ENCODE measurements at regions not wholly inside any gene's neighbourhood (a gene's known extent, or its start where the extent isn't known, plus 50 kb on each side); places are given as distances from the start of the nearest gene placed in this dataset.

DNA sequence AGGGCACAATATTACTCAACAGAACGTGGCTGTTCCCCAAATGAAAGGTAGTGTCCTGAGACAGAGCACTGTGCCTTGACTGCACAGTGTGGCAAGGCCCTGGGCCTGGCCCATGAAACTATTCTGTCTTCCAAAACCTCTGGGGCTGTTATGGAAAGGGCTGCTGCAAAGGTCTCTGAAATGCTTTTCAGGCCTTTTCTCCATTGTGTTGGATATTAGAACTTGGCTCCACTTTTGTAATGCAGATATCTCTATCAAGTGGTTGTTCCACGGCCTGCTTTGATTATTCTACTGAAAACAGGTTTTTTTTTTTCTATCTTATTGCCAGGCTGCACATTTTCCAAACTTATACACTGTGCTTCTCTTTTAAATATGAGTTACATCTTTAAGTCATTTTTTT lies 777.5 kb upstream of the TYRP1 start:
- H3K27me3 ChIP-seq (ENCODE audit: control insufficient read depth, insufficient read depth, low read length), result no peaks in the 10 kb centered on the region
- H3K4me3 ChIP-seq (ENCODE audit: low read length), result no peak overlapping the region
- H3K9me3 ChIP-seq (ENCODE audit: control insufficient read depth, low read depth, low read length), result no peaks in the 10 kb centered on the region
- H3K4me1 ChIP-seq (ENCODE audit: control insufficient read depth, low read depth, low read length), result peaks cover 16% of the 10 kb centered on the region
- H3K36me3 ChIP-seq (ENCODE audit: control insufficient read depth, low read depth, low read length), result no peaks in the 10 kb centered on the region
- H3K27ac ChIP-seq (ENCODE audit: low read length), result no peak overlapping the region
- no peak overlapping the region for H3K9ac ChIP-seq (ENCODE audit: low read length)

DNA sequence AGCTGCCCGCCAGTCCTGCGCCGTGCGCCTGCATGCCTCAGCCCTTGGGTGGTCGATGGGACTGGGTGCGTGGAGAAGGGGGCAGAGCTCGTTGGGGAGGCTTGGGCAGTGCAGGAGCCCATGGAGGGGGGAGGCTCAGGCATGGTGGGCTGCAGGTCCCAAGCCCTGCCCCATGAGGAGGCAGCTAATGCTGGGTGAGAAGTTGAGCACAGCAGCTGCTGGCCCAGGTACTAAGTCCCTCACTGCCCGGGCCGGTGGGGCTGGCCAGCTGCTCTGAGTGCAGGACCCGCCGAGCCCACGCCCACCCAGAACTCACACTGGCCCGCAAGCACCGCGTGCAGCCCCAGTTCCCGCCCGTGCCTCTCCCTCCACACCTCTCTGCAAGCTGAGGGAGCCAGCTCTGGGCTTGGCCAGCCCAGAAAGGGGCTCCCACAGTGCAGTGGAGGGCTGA lies 764.3 kb upstream of the TYRP1 start:
- no peaks in the 10 kb centered on the region for H3K36me3 ChIP-seq (ENCODE audit: control insufficient read depth, low read depth, low read length)
- no peaks in the 10 kb centered on the region for H3K4me1 ChIP-seq (ENCODE audit: control insufficient read depth, low read depth, low read length)
- no peak overlapping the region for H3K9ac ChIP-seq (ENCODE audit: low read length)
- H3K27ac ChIP-seq (ENCODE audit: low read length), result no peak overlapping the region
- no peak overlapping the region for H3K4me3 ChIP-seq (ENCODE audit: low read length)
- H3K9me3 ChIP-seq (ENCODE audit: control insufficient read depth, low read depth, low read length), result no peaks in the 10 kb centered on the region
- H3K27me3 ChIP-seq (ENCODE audit: control insufficient read depth, insufficient read depth, low read length), result no peaks in the 10 kb centered on the region

DNA sequence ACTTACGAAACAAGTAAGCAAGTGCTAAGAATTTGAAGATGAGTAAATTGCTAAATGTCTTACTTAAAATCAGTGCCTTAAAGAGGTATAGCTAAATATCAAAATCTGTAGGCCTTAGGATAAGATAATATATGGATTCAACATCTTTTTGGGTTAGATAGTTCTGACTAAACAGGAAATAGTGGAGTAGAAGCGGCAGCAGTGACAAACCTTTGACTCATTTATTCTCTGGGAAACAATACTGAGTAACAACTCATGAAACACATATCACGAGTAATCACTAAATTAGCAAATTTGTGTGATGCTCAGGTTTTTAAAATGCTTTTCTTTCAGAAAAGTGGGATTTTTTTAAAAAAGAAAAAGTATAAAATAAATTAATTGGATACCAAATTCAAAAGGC lies 762.1 kb upstream of the TYRP1 start:
- Histone ChIP-seq H3K4me1 (ENCODE audit: control insufficient read depth, low read depth, low read length) (no peaks in the 10 kb centered on the region), H3K9me3 (ENCODE audit: control insufficient read depth, low read depth, low read length) (no peaks in the 10 kb centered on the region), H3K27me3 (ENCODE audit: control insufficient read depth, insufficient read depth, low read length) (no peaks in the 10 kb centered on the region), H3K36me3 (ENCODE audit: control insufficient read depth, low read depth, low read length) (no peaks in the 10 kb centered on the region), H3K4me3 (ENCODE audit: low read length) (no peak overlapping the region), H3K9ac (ENCODE audit: low read length) (no peak overlapping the region), H3K27ac (ENCODE audit: low read length) (no peak overlapping the region)

DNA sequence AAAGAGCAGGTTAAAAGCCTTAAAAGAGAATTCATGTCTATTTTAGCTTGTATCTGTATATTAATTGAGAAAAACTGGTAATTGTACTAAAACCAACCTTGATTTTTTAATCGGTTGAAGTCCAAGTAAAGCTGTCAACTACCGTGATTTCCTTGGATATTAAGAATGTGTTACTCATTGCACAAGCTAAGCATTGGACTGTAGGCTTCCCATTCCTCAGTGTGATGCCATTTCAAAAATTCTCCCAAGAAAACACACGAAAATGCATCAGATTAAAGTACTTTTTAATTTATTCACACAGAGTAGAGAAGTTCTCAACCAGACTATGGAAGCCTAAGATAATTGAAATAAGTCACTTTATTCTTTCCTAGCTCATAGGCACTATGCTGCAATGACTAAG lies 761.4 kb upstream of the TYRP1 start:
- Histone ChIP-seq H3K27me3 (ENCODE audit: control insufficient read depth, insufficient read depth, low read length) (no peaks in the 10 kb centered on the region), H3K9me3 (ENCODE audit: control insufficient read depth, low read depth, low read length) (no peaks in the 10 kb centered on the region), H3K36me3 (ENCODE audit: control insufficient read depth, low read depth, low read length) (no peaks in the 10 kb centered on the region), H3K4me3 (ENCODE audit: low read length) (no peak overlapping the region), H3K27ac (ENCODE audit: low read length) (no peak overlapping the region), H3K9ac (ENCODE audit: low read length) (no peak overlapping the region), H3K4me1 (ENCODE audit: control insufficient read depth, low read depth, low read length) (no peaks in the 10 kb centered on the region)

DNA sequence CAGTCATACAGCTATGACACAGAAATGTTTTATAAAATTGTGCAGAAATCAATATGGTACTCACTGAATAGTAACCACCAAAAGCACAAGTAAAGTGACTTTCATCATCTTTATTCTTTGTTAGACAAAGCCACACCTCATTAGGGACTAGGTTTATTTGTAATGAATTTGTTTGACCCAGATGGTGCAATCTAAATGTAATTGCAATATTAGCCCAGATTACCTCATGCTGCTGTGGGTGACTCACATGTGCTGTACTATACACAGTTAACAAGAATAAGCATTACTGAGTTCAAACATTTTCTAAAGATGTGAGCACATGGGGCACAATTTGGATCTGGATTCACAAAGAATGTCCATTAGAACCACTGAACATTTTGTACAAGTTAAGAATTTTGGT lies 759.3 kb upstream of the TYRP1 start:
- H3K27me3 ChIP-seq (ENCODE audit: control insufficient read depth, insufficient read depth, low read length), result no peaks in the 10 kb centered on the region
- no peaks in the 10 kb centered on the region for H3K36me3 ChIP-seq (ENCODE audit: control insufficient read depth, low read depth, low read length)
- H3K9me3 ChIP-seq (ENCODE audit: control insufficient read depth, low read depth, low read length), result no peaks in the 10 kb centered on the region
- no peak overlapping the region for H3K9ac ChIP-seq (ENCODE audit: low read length)
- no peak overlapping the region for H3K4me3 ChIP-seq (ENCODE audit: low read length)
- H3K4me1 ChIP-seq (ENCODE audit: control insufficient read depth, low read depth, low read length), result no peaks in the 10 kb centered on the region
- H3K27ac ChIP-seq (ENCODE audit: low read length), result no peak overlapping the region

DNA sequence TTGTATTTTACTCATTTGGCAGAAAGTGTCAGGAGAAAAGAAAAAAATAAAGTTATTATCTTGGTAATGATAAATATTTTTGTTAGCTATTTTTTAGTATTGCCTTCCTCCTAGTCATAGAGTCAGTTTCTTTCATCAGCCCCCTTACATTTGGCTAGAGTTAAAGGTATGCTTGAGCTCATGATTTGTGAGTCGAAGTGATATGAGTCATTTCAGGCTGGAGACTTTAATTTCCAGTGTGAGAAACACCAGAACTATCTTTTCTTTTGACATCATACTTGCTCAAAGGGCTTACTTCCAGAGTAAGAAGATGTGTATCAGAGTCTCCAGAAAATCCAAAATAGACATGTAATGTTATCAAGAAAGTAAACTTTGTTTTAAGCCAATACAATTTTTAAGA lies 746.7 kb upstream of the TYRP1 start:
- Histone ChIP-seq H3K27ac (ENCODE audit: low read length) (no peak overlapping the region), H3K9me3 (ENCODE audit: control insufficient read depth, low read depth, low read length) (no peaks in the 10 kb centered on the region), H3K27me3 (ENCODE audit: control insufficient read depth, insufficient read depth, low read length) (no peaks in the 10 kb centered on the region), H3K9ac (ENCODE audit: low read length) (no peak overlapping the region), H3K36me3 (ENCODE audit: control insufficient read depth, low read depth, low read length) (no peaks in the 10 kb centered on the region), H3K4me1 (ENCODE audit: control insufficient read depth, low read depth, low read length) (no peaks in the 10 kb centered on the region), H3K4me3 (ENCODE audit: low read length) (no peak overlapping the region)

DNA sequence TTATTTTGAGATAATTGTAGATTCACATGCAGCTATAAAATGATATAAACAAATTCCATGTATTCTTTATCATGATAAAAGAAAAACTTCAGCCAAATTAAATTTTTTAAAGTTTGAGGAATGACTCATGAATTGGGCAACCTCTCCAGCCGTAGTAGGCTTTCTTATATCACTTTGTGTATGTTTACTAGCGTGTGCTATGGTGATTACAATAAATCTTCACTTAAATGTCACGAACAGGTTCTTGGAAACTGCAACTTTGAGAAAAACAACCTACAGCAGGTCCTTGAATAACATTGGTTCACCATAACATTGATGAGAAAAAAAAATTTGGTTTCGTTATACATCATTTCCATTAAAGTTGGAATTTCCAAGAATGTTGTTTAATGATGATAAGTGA lies 730.9 kb upstream of the TYRP1 start:
- Histone ChIP-seq H3K9ac (ENCODE audit: low read length) (no peak overlapping the region), H3K27ac (ENCODE audit: low read length) (no peak overlapping the region), H3K4me1 (ENCODE audit: control insufficient read depth, low read depth, low read length) (no peaks in the 10 kb centered on the region), H3K36me3 (ENCODE audit: control insufficient read depth, low read depth, low read length) (no peaks in the 10 kb centered on the region), H3K27me3 (ENCODE audit: control insufficient read depth, insufficient read depth, low read length) (no peaks in the 10 kb centered on the region), H3K4me3 (ENCODE audit: low read length) (no peak overlapping the region), H3K9me3 (ENCODE audit: control insufficient read depth, low read depth, low read length) (no peaks in the 10 kb centered on the region)

DNA sequence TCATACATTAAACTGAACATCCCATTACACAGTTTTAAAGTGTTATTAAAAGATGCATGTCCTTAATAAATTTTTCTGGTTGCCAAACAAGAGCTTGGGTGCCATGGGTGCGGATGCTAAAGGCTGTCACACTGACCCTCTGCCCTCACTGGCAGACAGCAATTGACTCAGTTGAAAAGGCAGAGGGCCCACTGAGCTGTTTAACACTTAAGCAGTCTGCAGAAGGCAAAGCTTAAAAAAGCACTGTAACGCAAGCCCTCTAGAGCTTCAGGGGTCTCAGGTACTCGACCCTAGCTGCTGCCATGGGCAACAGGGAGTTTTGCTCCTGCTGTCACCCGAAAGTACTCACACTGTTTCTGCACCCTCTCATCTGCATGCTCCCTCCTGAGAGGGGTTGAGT lies 726.4 kb upstream of the TYRP1 start:
- Histone ChIP-seq H3K27ac (ENCODE audit: low read length) (no peak overlapping the region), H3K9me3 (ENCODE audit: control insufficient read depth, low read depth, low read length) (no peaks in the 10 kb centered on the region), H3K4me3 (ENCODE audit: low read length) (no peak overlapping the region), H3K27me3 (ENCODE audit: control insufficient read depth, insufficient read depth, low read length) (no peaks in the 10 kb centered on the region), H3K9ac (ENCODE audit: low read length) (no peak overlapping the region), H3K4me1 (ENCODE audit: control insufficient read depth, low read depth, low read length) (no peaks in the 10 kb centered on the region), H3K36me3 (ENCODE audit: control insufficient read depth, low read depth, low read length) (no peaks in the 10 kb centered on the region)

DNA sequence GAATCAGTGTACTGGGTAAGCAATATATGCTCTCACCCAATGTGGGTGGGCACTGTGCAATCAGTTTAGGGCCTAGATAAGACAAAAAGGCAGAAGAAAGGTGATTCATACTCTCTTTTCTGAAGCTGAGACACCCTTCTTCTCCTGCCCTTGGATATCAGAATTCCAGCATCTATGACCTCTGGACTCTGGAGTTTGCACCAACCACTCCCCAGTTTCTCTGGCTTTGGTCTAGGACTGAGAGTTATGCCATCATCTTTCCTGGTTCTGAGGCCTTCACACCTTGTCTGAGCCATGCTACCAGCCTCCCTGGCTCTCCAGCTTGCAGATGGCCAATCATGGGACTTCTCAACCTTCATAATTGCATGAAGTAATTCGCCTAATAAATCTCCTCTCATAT lies 724.6 kb upstream of the TYRP1 start:
- Histone ChIP-seq H3K9ac (ENCODE audit: low read length) (no peak overlapping the region), H3K4me3 (ENCODE audit: low read length) (no peak overlapping the region), H3K27ac (ENCODE audit: low read length) (no peak overlapping the region), H3K36me3 (ENCODE audit: control insufficient read depth, low read depth, low read length) (no peaks in the 10 kb centered on the region), H3K9me3 (ENCODE audit: control insufficient read depth, low read depth, low read length) (no peaks in the 10 kb centered on the region), H3K4me1 (ENCODE audit: control insufficient read depth, low read depth, low read length) (no peaks in the 10 kb centered on the region), H3K27me3 (ENCODE audit: control insufficient read depth, insufficient read depth, low read length) (no peaks in the 10 kb centered on the region)

DNA sequence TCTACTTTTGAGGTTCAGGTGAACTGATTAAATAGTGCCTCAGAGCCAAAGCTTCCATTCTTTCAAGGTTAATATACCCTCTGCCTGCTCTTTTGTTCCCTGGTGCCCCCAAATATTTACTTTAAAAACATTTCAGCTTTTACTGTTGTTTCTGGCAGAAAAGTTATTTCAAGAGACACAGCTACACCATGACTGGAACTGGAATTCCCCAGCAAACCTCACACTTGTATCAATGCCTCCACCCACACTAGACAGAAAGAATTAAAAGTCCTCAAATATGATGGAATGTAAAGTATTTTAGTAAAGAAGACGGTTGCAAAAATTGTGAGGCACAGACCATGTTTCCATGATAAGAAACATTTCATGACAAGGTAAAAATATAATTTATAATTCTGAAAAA lies 720.2 kb upstream of the TYRP1 start:
- Histone ChIP-seq H3K27me3 (ENCODE audit: control insufficient read depth, insufficient read depth, low read length) (no peaks in the 10 kb centered on the region), H3K9me3 (ENCODE audit: control insufficient read depth, low read depth, low read length) (no peaks in the 10 kb centered on the region), H3K27ac (ENCODE audit: low read length) (no peak overlapping the region), H3K9ac (ENCODE audit: low read length) (no peak overlapping the region), H3K36me3 (ENCODE audit: control insufficient read depth, low read depth, low read length) (no peaks in the 10 kb centered on the region), H3K4me3 (ENCODE audit: low read length) (no peak overlapping the region), H3K4me1 (ENCODE audit: control insufficient read depth, low read depth, low read length) (no peaks in the 10 kb centered on the region)

DNA sequence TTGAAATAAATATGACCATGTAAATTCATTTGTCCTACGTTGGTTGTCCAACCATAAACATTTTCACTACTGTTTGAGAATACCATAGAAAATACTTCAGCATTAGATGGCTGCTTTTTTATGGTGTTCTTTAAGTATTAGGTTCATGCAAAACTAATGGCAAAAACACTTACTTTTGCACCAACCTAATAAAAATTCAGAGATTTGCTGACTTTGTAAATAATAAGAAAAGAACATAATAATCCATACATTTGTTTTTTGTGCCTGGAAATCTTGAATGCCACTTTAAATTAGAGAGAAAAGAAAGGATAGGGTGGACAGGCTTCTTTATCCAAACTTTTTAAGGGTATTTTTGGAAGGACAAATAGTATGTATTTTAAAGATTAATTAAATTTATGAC lies 719.7 kb upstream of the TYRP1 start:
- Histone ChIP-seq H3K4me1 (ENCODE audit: control insufficient read depth, low read depth, low read length) (no peaks in the 10 kb centered on the region), H3K9me3 (ENCODE audit: control insufficient read depth, low read depth, low read length) (no peaks in the 10 kb centered on the region), H3K27ac (ENCODE audit: low read length) (no peak overlapping the region), H3K9ac (ENCODE audit: low read length) (no peak overlapping the region), H3K27me3 (ENCODE audit: control insufficient read depth, insufficient read depth, low read length) (no peaks in the 10 kb centered on the region), H3K36me3 (ENCODE audit: control insufficient read depth, low read depth, low read length) (no peaks in the 10 kb centered on the region), H3K4me3 (ENCODE audit: low read length) (no peak overlapping the region)

DNA sequence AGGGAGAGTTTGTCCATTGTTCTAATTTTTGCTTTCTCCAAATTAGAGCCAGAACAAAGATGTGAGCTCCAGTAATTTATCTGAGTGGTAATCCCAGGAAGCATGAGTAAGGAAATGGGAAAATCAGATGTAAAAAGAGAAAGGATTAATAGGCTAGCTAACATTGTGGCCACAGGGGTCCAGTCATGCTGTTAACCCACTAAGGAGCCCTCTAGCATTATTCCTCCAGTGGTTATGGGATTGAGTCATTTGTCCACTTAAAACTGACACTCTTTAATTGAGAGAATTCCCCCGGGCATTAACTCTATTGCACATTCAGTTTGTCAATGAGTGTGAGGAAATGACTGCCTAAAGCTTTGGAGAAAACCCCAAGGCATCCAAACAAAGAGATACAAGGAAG lies 700.3 kb upstream of the TYRP1 start:
- Histone ChIP-seq H3K9ac (ENCODE audit: low read length) (no peak overlapping the region), H3K27me3 (ENCODE audit: control insufficient read depth, insufficient read depth, low read length) (no peaks in the 10 kb centered on the region), H3K27ac (ENCODE audit: low read length) (no peak overlapping the region), H3K4me3 (ENCODE audit: low read length) (no peak overlapping the region), H3K36me3 (ENCODE audit: control insufficient read depth, low read depth, low read length) (no peaks in the 10 kb centered on the region), H3K4me1 (ENCODE audit: control insufficient read depth, low read depth, low read length) (no peaks in the 10 kb centered on the region), H3K9me3 (ENCODE audit: control insufficient read depth, low read depth, low read length) (no peaks in the 10 kb centered on the region)

DNA sequence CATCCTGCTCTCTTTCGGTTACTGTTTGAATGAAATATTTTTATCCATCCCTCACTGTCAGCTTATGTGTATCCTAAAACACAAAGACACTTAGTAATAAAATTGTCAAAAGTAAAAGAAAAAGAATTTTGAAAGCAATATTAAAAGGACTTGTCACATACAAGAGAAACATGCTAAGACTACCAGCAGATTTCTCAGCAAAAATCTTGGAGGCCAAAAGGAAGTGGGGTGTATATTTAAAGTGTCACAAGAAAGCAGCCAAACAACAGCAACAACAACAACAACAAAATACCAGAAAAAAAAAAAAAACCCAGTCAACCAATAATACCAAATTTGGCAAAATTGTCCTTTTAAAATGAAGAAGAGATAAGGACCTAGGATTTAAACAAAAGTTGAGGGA lies 678.7 kb upstream of the TYRP1 start:
- H3K36me3 ChIP-seq (ENCODE audit: control insufficient read depth, low read depth, low read length), result no peaks in the 10 kb centered on the region
- no peak overlapping the region for H3K9ac ChIP-seq (ENCODE audit: low read length)
- H3K9me3 ChIP-seq (ENCODE audit: control insufficient read depth, low read depth, low read length), result peaks cover 12% of the 10 kb centered on the region
- H3K4me1 ChIP-seq (ENCODE audit: control insufficient read depth, low read depth, low read length), result no peaks in the 10 kb centered on the region
- no peak overlapping the region for H3K27ac ChIP-seq (ENCODE audit: low read length)
- H3K4me3 ChIP-seq (ENCODE audit: low read length), result no peak overlapping the region
- no peaks in the 10 kb centered on the region for H3K27me3 ChIP-seq (ENCODE audit: control insufficient read depth, insufficient read depth, low read length)

Data from iPS-18a (cell line).